OCI-LY1 (cell line): ENCODE measurements at regions not wholly inside any gene's neighbourhood (a gene's known extent, or its start where the extent isn't known, plus 50 kb on each side); places are given as distances from the start of the nearest gene placed in this dataset.

Experiments used
- CTCF ChIP-seq: fragments of 200-600 bp; sonication (generic), shearing (Covaris generic); IDR thresholded peaks from 2 replicates; pipeline ENCODE4 v1.5.1; 2017; ENCODE audit warnings: mild to moderate bottlenecking, antibody characterized with exemption, low read length, moderate library complexity, mixed read lengths
- EZH2 ChIP-seq: fragments of 200-600 bp; sonication (generic), shearing (Covaris generic); IDR thresholded peaks from 2 replicates; pipeline ENCODE4 v1.8.0; 2017; ENCODE audit warnings: borderline replicate concordance, mixed run types, mild to moderate bottlenecking, antibody characterized with exemption, low read length, moderate library complexity, mixed read lengths

- no peak for TF ChIP-seq CTCF
- TF ChIP-seq EZH2 = no peak
These were observed 111.3 kb upstream of the CRHR1 start for GRCh38 chr17:45672792-45673191.
